GM12875 (cell line): ENCODE measurements at regions not wholly inside any gene's neighbourhood (a gene's known extent, or its start where the extent isn't known, plus 50 kb on each side); places are given as distances from the start of the nearest gene placed in this dataset.

Experiments used
- H3K4me3 ChIP-seq: one replicate; pipeline ENCODE4 v1.5.1; 2011; ENCODE audit warnings: low read depth, low read length, control low read depth
- CTCF ChIP-seq: IDR thresholded peaks from 2 replicates; pipeline ENCODE4 v1.5.1; 2011; ENCODE audit warnings: low read depth, mild to moderate bottlenecking, control low read depth, inconsistent platforms, low read length, moderate library complexity, borderline replicate concordance; ENCODE audit not compliant: insufficient read depth

GRCh38 chr6:147726342-147726741 lies 217.9 kb downstream of the SAMD5 start:
- H3K4me3 ChIP-seq, result no peak overlapping the region
- no peak for TF ChIP-seq CTCF

- no peak for TF ChIP-seq CTCF
- H3K4me3 ChIP-seq, result no peak overlapping the region
Observed at GRCh38 chr6:147728903-147729302, 220.4 kb downstream of the SAMD5 start.

- no peak overlapping the region for H3K4me3 ChIP-seq
- TF ChIP-seq CTCF, result no peak
Observed at GRCh38 chr6:147733686-147734085, 225.2 kb downstream of the SAMD5 start.

GRCh38 chr6:147734151-147734550 lies 225.7 kb downstream of the SAMD5 start:
- no peak for TF ChIP-seq CTCF

GRCh38 chr6:147735924-147736323 lies 227.4 kb downstream of the SAMD5 start:
- no peak for TF ChIP-seq CTCF
- no peak overlapping the region for H3K4me3 ChIP-seq

More at GRCh38 chr6:147734151-147734550, 225.7 kb downstream of the SAMD5 start:
- H3K4me3 ChIP-seq, result no peak overlapping the region

- no peak for TF ChIP-seq CTCF
Observed at GRCh38 chr6:147737115-147737514, 228.6 kb downstream of the SAMD5 start.

GRCh38 chr6:147738099-147738498 lies 229.6 kb downstream of the SAMD5 start:
- no peak overlapping the region for H3K4me3 ChIP-seq
- no peak for TF ChIP-seq CTCF

More at GRCh38 chr6:147737115-147737514, 228.6 kb downstream of the SAMD5 start:
- no peak overlapping the region for H3K4me3 ChIP-seq
